DND-41 (cell line): ENCODE measurements at regions not wholly inside any gene's neighbourhood (a gene's known extent, or its start where the extent isn't known, plus 50 kb on each side); places are given as distances from the start of the nearest gene placed in this dataset.

ENCODE experiments used
- EZH2 ChIP-seq: IDR thresholded peaks from 3 replicates; pipeline ENCODE4 v1.6.1; 2012; ENCODE audit warnings: borderline replicate concordance, low read depth, mild to moderate bottlenecking, moderate library complexity, low read length, inconsistent platforms; ENCODE audit not compliant: severe bottlenecking
- TF ChIP-seq, protein P1 (sequence below): IDR thresholded peaks from 2 replicates; pipeline ENCODE4 v1.5.1; 2012; ENCODE audit warnings: borderline replicate concordance, low read length, moderate library complexity, mild to moderate bottlenecking; ENCODE audit not compliant: poor library complexity, severe bottlenecking; ENCODE audit errors: extremely low read depth

DNA sequence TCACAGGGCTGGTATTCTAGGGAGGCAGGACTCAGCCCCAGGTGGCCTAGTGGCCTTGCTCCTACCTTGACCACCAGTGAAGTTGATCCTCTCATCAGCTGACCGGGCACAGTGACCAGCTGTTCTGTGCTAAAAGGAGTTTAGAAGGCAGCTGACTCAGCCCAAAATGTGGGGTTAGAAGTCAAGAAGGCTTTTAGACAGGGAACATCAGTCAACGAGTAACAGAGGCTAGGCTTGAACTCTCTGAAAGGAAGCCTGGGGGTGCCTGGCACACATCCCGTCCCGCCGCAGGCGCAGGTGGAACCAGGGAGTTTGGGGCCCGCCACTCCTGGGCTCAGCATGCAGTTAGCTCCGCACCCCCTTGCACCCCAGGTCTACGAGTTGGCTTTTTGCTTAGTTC is 114.9 kb upstream of the SLC45A1 start:
- TF ChIP-seq, protein P1, sequence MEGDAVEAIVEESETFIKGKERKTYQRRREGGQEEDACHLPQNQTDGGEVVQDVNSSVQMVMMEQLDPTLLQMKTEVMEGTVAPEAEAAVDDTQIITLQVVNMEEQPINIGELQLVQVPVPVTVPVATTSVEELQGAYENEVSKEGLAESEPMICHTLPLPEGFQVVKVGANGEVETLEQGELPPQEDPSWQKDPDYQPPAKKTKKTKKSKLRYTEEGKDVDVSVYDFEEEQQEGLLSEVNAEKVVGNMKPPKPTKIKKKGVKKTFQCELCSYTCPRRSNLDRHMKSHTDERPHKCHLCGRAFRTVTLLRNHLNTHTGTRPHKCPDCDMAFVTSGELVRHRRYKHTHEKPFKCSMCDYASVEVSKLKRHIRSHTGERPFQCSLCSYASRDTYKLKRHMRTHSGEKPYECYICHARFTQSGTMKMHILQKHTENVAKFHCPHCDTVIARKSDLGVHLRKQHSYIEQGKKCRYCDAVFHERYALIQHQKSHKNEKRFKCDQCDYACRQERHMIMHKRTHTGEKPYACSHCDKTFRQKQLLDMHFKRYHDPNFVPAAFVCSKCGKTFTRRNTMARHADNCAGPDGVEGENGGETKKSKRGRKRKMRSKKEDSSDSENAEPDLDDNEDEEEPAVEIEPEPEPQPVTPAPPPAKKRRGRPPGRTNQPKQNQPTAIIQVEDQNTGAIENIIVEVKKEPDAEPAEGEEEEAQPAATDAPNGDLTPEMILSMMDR = no peak
- TF ChIP-seq EZH2 = no peak
